ENCODE measurements at regions not wholly inside any gene's neighbourhood (a gene's known extent, or its start where the extent isn't known, plus 50 kb on each side); places are given as distances from the start of the nearest gene placed in this dataset.
"Not testable (repeated sequence)": the region's sequence is repeated elsewhere in the genome, so short reads cannot be mapped to it uniquely, and the experiment has no call there.

DNA sequence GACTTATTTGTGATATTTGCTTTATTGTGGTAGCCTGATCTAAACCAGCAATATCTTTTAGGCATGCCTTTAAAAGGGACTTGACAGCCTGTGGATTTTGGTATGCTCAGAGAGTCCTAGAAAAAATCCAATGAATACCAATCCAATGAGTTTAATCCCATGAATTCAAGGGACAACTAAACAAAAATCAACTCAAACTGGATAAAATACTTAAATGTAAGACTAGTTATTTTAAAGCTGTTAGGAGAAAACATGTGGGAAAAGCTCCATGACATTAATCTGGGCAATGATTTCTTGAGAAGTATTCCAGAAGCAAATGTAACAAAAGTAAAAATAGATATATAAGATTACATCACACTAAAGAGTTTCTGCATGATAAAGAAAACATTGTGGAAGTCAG lies 711.5 kb upstream of the PITX2 start:
- H3K4me3 ChIP-seq (replicated peaks in 1 of 2; ENCODE audit: low read depth in 2 of 2, low read length in 2 of 2), result no peak overlapping the region
- DNase-seq (ENCODE audit: low read depth in 2 of 2), result no peak
- TF ChIP-seq, protein P1, sequence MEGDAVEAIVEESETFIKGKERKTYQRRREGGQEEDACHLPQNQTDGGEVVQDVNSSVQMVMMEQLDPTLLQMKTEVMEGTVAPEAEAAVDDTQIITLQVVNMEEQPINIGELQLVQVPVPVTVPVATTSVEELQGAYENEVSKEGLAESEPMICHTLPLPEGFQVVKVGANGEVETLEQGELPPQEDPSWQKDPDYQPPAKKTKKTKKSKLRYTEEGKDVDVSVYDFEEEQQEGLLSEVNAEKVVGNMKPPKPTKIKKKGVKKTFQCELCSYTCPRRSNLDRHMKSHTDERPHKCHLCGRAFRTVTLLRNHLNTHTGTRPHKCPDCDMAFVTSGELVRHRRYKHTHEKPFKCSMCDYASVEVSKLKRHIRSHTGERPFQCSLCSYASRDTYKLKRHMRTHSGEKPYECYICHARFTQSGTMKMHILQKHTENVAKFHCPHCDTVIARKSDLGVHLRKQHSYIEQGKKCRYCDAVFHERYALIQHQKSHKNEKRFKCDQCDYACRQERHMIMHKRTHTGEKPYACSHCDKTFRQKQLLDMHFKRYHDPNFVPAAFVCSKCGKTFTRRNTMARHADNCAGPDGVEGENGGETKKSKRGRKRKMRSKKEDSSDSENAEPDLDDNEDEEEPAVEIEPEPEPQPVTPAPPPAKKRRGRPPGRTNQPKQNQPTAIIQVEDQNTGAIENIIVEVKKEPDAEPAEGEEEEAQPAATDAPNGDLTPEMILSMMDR (IDR thresholded peaks at IDR 0.05; ENCODE audit: low read depth, low read length), result no peak

DNA sequence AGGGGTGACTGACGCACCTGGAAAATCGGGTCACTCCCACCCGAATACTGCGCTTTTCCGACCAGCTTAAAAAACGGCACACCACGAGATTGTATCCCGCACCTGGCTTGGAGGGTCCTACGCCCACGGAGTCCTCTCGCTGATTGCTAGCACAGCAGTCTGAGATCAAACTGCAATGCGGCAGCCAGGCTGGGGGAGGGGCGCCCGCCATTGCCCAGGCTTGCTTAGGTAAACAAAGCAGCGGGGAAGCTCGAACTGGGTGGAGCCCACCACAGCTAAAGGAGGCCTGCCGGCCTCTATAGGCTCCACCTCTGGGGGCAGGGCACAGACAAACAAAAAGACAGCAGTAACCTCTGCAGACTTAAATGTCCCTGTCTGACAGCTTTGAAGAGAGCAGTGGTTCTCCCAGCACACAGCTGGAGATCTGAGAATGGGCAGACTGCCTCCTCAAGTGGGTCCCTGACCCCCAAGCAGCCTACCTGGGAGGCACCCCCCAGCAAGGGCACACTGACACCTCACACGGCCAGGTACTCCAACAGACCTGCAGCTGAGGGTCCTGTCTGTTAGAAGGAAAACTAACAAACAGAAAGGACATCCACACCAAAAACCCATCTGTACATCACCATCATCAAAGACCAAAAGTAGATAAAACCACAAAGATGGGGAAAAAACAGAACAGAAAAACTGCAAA lies 714.5 kb upstream of the PITX2 start:
- not testable (repeated sequence) for DNase-seq (ENCODE audit: low read depth in 2 of 2); H3K4me3 ChIP-seq (replicated peaks in 1 of 2; ENCODE audit: low read depth in 2 of 2, low read length in 2 of 2)

DNA sequence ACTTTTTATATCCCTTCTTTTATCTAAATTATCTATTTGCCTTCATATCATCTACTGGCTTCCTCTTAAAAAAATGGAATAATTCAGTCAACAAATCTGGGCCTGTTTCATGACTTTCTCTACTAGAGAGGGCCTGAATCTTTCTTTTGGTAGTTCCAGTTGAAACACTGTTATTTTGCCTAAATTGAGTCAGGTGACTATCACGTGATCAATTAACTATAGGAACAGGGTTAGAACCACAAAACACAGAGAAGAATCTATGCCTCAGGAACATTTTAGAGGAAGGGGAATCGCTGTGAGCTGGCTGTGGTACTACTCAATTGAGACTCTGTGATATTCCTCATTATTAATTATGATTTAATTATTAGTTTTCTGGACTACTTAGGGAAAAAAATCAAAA lies 736.7 kb upstream of the PITX2 start:
- DNase-seq (ENCODE audit: low read depth in 2 of 2), result no peak
- no peak overlapping the region for H3K4me3 ChIP-seq (replicated peaks in 1 of 2; ENCODE audit: low read depth in 2 of 2, low read length in 2 of 2)
- TF ChIP-seq, protein P1 (IDR thresholded peaks at IDR 0.05; ENCODE audit: low read depth, low read length), result no peak

GRCh38 chr4:111360906-111361305 lies 738.0 kb upstream of the PITX2 start:
- H3K4me3 ChIP-seq (replicated peaks in 1 of 2; ENCODE audit: low read depth in 2 of 2, low read length in 2 of 2), result no peak overlapping the region
- DNase-seq (ENCODE audit: low read depth in 2 of 2), result peak in 1 of 2 donors; percentile 4
- TF ChIP-seq, protein P1 (IDR thresholded peaks at IDR 0.05; ENCODE audit: low read depth, low read length), result no peak

- no peak overlapping the region for H3K4me3 ChIP-seq (replicated peaks in 1 of 2; ENCODE audit: low read depth in 2 of 2, low read length in 2 of 2)
- TF ChIP-seq, protein P1 (IDR thresholded peaks at IDR 0.05; ENCODE audit: low read depth, low read length), result no peak
- DNase-seq (ENCODE audit: low read depth in 2 of 2), result peak; percentile 19 to 84
Measured at GRCh38 chr4:111362941-111363361, 740.1 kb upstream of the PITX2 start.

- not testable (repeated sequence) for H3K4me3 ChIP-seq (replicated peaks in 1 of 2; ENCODE audit: low read depth in 2 of 2, low read length in 2 of 2); DNase-seq (ENCODE audit: low read depth in 2 of 2)
Measured at GRCh38 chr4:111377880-111378279, 755.0 kb upstream of the PITX2 start.

GRCh38 chr4:111388561-111388960 lies 756.7 kb upstream of the FAM241A start:
- DNase-seq (ENCODE audit: low read depth in 2 of 2), result no peak
- no peak overlapping the region for H3K4me3 ChIP-seq (replicated peaks in 1 of 2; ENCODE audit: low read depth in 2 of 2, low read length in 2 of 2)
- TF ChIP-seq, protein P1 (IDR thresholded peaks at IDR 0.05; ENCODE audit: low read depth, low read length), result no peak

DNA sequence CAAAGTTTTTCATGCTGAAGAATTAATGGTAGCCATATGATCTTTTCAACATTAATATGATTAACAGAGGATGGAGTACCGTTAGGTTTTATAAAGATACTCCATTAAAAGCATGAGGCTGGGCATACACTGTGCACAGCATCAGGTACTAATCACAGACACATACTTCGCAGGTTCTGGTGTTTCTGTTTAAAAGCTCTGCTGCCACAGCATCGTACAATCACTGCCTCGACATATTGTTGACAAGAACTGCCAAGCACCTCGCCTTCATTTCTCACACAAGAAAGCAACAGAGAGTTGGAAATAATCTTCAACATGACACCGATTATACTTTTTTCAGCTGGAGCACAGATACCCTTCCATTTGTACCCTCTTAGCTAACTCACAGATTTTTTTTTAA lies 753.4 kb upstream of the FAM241A start:
- no peak overlapping the region for H3K4me3 ChIP-seq (replicated peaks in 1 of 2; ENCODE audit: low read depth in 2 of 2, low read length in 2 of 2)
- TF ChIP-seq, protein P1 (IDR thresholded peaks at IDR 0.05; ENCODE audit: low read depth, low read length), result no peak
- no peak for DNase-seq (ENCODE audit: low read depth in 2 of 2)
